Stimulated activated CD4-positive, alpha-beta T cell treated with anti-CD3 and anti-CD28 coated beads, Interleukin-4, amount 100 ng/mL, for 48 hours (primary cell): ENCODE measurements at regions not wholly inside any gene's neighbourhood (a gene's known extent, or its start where the extent isn't known, plus 50 kb on each side); places are given as distances from the start of the nearest gene placed in this dataset.

Source experiments
- DNase-seq, 2 donors: peaks; one replicate each; pipeline ENCODE4 v3.0.0-alpha.2; 2020; ENCODE audit warnings: low read depth in 2 of 2

DNA sequence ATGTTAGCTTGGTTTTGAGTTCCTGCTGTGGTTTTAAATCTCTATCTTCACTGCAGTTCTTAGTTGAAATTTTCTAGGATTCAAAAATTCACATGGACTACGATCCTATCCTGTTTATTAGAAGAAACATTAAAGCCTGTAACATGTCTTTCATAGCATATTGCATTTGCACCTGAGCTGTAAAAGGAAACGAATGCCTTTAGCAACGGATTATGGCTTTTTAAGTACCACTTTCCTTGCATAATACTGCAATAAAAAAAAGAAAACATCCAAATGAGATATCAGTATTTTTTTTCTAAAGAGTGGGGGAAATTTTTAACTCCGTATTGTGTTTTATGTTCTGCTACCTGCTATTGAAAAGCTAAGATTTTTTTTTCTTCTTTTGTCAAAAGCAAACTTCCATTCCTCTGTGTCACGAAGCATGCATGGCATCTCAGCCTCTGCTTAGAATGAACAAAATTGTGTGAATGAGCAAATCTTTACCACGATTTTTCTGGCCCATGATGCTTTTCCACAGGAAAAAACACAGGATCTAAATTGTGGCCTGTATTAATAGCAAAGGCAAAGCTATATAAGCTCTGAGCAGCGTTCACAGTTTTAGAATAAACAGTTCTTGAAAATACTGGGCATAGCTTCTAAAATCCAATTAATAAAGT lies 110.0 kb upstream of the CDIN1 start:
- no peak for DNase-seq

DNA sequence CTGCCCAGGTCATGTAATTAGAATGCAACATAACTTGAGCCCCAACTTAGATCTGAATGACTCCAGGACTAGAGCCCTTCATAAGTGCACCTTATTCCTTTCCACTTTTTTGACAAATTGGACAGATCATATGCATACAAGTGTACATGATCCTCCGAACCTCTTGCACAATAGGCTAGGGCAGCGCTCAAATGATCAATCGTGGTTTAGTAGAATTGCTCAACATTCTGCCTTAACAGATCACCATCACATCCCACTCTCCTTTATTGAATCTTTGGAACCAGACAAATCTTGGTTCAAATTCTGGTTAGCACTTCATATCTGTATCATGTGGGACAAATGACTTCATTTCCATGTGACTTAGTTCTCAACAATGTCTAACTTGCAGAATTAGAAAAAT lies 106.8 kb upstream of the CDIN1 start:
- no peak for DNase-seq

GRCh38 chr15:36478561-36478960 lies 100.9 kb upstream of the CDIN1 start:
- DNase-seq = no peak

DNA sequence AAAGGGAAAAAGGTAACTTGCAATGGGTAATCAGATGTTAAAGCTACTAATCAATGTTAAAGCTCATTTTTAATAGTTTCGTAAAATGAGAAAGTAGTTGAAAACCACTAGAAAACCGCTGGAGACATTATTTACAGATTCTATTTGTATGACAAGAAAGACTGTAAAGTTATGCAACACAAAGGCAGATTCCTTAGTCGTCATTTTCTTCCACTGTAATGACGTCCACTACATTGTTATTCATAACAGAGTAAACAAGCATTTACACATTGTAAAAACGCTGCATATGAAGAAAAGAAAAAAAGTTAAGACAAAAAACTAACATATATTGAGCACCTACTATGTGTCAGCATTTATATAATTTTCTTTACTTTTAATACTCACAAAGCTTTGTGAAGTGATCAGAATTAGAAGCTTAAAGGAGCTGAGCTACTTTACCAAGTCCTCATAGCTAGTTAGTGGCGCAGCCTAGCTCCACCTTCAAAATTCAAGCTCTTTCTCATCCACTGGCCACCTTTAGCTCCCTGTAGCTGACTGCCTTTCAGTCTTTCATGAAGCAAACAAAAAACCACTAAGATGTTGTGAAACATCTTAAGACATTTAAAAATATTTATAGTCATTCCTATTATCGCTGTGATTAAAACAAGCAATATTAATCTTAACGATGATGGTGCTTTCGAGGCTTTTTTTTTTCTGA lies 100.1 kb upstream of the CDIN1 start:
- no peak for DNase-seq

- no peak for DNase-seq
These were observed 98.3 kb upstream of the CDIN1 start for GRCh38 chr15:36481156-36481555.

DNA sequence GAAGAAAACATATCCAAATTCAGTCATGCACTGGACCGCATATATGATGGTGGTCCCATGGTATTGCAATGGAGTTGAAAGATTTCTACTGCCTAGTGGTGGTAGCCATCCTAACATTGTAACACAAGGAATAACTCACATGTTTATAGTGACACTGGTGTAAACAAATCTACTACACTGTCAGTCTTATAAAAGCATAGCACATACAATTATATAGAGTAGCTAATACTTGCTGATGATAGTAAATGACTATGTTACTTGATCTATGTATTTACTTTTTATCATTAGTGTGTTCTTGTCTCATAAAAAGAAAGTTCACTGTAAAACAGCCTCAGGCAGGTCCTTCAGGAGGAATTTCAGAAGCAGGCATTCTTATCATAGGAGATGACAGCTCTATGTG lies 96.0 kb upstream of the CDIN1 start:
- no peak for DNase-seq

DNA sequence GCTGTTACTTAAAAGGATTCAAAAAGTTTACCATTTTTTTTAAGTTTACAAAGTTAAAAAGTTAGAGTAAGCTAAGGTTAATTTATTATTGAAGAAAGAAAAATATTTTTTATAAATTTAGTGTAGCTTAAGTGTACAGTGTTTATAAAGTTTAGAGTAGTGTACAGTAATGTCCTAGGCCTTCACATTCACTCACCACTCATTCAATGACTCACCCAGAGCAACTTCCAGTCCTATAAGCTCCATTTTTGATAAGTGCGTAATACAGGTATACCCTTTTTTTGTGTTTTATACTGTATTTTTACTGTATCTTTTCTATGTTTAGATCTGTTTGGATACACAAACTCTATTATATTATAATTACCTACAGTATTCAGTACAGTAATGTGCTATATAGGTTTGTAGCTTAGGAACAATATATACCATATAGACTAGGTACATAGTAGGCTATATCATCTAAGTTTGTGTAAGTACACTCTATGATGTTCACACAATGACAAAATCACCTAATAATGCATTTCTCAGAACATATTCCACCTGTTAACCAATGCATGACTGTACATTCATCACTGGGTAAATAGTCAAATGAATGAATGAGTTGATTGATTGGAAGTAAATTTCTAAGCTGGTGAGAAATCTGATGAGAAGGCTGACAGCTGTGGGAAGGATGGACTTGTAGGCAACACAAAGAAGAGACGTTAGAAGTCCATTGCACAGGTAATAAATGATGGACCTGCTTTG lies 95.2 kb upstream of the CDIN1 start:
- DNase-seq = no peak

GRCh38 chr15:36491912-36492311 lies 87.5 kb upstream of the CDIN1 start:
- no peak for DNase-seq

- DNase-seq = no peak
These were observed 83.9 kb upstream of the CDIN1 start for GRCh38 chr15:36495456-36495991.

- DNase-seq = no peak
These were observed 81.5 kb upstream of the CDIN1 start for GRCh38 chr15:36497901-36498300.

DNA sequence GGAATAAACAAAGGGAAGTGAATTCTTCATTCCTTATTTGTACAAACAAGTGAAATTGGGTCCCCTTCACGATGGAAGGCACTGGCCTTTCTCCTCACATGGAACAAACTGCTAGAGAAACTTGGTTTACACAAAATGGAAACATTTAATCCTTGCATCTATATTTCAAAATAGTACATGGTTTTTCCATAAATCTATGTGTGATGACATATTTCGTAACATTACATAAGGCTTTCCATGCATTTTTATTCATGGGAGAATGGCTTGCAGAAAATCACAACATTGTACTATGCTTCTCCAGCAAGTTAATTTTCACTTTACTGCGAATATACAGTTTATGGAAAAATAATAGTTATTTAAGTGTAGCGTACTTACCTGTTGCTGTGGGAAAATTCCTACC lies 81.0 kb upstream of the CDIN1 start:
- no peak for DNase-seq

- DNase-seq = no peak
These were observed 80.5 kb upstream of the CDIN1 start for GRCh38 chr15:36498916-36499315.

- DNase-seq = no peak
These were observed 79.7 kb upstream of the CDIN1 start for GRCh38 chr15:36499412-36500389.

- DNase-seq = peak in 1 of 2 donors; percentile 2
These were observed 78.3 kb upstream of the CDIN1 start for GRCh38 chr15:36501063-36501678.

- no peak for DNase-seq
These were observed 76.9 kb upstream of the CDIN1 start for GRCh38 chr15:36502509-36502908.

- DNase-seq = no peak
These were observed 72.6 kb upstream of the CDIN1 start for GRCh38 chr15:36506733-36507356.

DNA sequence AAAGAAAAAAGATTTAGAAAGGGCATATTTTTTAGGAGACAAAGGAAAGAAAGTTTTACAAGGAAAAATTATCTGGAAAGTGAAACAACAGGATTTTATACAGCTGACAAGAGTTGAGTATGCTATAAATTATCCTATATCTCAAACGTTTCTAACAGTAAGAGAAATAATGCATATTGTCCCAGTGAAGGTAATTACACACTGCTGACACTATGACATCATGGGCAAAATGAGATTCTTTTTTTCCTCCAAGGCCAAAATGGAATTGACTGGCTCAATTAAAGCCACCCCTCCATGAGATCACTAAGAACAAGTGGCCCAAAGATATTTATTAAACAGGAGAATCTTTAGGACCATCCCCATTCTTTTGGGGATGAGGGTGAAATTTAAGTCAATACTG lies 72.0 kb upstream of the CDIN1 start:
- no peak for DNase-seq

DNA sequence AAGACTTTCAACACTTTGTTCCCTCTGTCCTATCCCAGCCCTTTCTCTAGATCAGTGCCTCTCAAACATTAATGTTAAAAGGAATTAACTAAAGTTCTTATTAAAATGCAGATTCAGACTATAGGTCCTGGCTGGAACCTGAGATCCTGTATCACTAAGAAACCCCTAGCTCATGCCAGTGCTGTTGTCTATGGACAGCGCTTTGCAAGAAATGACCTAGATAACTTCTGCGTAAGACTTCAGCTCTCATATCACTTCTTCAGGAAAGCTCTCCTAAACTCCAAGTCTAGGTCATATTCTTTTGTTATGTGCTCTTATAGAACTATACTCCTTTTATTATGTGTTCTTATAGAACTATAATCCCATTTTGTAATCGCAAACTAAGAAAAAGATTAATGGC lies 67.8 kb upstream of the CDIN1 start:
- no peak for DNase-seq

DNA sequence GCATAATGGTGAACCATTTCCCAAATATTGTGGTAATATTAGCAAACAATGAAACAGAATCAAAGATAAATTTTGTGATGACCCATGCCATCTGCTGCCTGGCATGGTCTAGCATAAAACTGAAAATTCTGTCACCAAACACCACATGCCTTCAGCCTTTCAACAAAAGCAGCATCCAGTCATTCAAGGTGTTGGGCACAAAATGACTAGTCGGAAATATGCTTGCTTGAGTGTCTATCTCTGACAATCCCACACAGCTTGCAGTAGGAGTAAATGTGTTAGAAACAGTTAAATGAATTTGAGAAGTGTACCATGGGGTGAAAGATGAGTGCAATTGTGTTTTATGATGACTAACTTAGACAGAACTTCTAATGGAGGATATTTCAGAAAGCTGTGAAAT lies 61.7 kb upstream of the CDIN1 start:
- no peak for DNase-seq

- DNase-seq = no peak
These were observed 60.4 kb upstream of the CDIN1 start for GRCh38 chr15:36519067-36519466.

DNA sequence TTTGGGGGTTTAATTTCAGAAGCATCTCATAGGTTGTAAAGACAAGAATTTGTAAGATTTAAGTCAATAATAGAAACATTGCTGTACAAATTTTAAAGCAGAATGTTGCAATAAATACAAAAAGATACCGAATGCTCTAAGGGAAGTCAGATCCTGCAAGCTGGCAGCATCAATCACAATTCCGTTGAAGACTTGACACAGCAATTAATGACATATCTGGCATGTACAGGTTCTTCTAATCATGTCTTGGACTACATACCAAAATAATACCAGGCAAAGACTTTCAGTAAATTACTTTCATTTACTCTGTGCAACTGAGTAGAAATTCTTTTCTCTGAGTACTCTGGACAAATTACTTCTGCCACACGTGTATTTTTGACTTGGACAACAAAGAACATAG lies 54.0 kb upstream of the CDIN1 start:
- no peak for DNase-seq
